ENCODE measurements at regions not wholly inside any gene's neighbourhood (a gene's known extent, or its start where the extent isn't known, plus 50 kb on each side); places are given as distances from the start of the nearest gene placed in this dataset.
"Not testable (repeated sequence)": the region's sequence is repeated elsewhere in the genome, so short reads cannot be mapped to it uniquely, and the experiment has no call there.

DNA sequence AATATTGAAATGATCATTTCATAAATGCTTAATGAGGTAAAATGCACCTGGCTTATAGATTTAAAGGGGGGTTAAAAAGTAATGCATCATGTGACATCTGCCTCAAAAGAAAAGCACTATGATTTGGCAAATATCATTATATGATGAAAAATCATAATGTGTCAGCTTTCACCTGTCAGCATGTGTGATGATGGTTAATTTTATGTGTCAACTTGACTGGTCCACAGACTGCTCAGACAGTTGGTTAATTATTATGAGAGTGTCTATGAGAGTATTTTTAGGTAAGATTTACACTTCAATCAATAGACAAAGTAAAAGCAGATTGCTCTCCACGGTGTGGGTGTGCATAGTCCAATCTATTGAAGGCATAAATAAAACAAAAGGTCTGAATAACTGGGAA is 1986.7 kb downstream of the PCDH7 start:
- ATAC-seq (no peak), DNase-seq (no peak)
- Histone ChIP-seq H3K4me1 (no peaks in the 10 kb centered on the region), H3K27me3 (no peaks in the 10 kb centered on the region), H3K4me3 (no peak overlapping the region), H3K27ac (no peak overlapping the region), H3K9me3 (peaks cover 0 to 4% (median 0%) of the 10 kb centered on the region in 11 donors), H3K36me3 (no peaks in the 10 kb centered on the region)
- intact Hi-C loops (cut with DNase I): no loop called here
- 49 to 50% methylated on average over 1 of the region's 1 CpG for WGBS, 2 donors
- TF ChIP-seq, protein P1, sequence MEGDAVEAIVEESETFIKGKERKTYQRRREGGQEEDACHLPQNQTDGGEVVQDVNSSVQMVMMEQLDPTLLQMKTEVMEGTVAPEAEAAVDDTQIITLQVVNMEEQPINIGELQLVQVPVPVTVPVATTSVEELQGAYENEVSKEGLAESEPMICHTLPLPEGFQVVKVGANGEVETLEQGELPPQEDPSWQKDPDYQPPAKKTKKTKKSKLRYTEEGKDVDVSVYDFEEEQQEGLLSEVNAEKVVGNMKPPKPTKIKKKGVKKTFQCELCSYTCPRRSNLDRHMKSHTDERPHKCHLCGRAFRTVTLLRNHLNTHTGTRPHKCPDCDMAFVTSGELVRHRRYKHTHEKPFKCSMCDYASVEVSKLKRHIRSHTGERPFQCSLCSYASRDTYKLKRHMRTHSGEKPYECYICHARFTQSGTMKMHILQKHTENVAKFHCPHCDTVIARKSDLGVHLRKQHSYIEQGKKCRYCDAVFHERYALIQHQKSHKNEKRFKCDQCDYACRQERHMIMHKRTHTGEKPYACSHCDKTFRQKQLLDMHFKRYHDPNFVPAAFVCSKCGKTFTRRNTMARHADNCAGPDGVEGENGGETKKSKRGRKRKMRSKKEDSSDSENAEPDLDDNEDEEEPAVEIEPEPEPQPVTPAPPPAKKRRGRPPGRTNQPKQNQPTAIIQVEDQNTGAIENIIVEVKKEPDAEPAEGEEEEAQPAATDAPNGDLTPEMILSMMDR (IDR thresholded peaks at IDR 0.05): no peak

DNA sequence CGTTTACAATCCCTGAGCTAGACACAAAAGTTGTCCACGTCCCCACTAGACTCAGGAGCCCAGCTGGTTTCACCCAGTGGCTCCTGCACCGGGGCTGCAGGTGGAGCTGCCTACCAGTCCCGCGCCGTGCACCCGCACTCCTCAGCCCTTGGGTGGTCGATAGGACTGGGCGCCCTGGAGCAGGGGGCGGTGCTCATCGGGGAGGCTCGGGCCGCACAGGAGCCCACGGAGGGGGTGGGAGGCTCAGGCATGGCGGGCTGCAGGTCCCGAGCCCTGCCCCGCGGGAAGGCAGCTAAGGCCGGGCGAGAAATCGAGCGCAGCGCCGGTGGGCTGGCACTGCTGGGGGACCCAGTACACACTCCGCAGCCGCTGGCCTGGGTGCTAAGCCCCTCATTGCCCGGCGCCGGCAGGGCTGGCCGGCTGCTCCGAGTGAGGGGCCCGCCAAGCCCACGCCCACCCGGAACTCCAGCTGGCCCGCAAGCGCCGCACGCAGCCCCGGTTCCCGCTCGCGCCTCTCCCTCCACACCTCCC is 1996.0 kb downstream of the PCDH7 start:
- intact Hi-C loops (cut with DNase I); ATAC-seq; DNase-seq; H3K36me3 ChIP-seq; H3K9me3 ChIP-seq; H3K27ac ChIP-seq; H3K27me3 ChIP-seq; H3K4me3 ChIP-seq; H3K4me1 ChIP-seq: not testable (repeated sequence)
- 75 to 79% methylated on average over 27 to 34 of the region's 42 CpGs for WGBS, 2 donors

DNA sequence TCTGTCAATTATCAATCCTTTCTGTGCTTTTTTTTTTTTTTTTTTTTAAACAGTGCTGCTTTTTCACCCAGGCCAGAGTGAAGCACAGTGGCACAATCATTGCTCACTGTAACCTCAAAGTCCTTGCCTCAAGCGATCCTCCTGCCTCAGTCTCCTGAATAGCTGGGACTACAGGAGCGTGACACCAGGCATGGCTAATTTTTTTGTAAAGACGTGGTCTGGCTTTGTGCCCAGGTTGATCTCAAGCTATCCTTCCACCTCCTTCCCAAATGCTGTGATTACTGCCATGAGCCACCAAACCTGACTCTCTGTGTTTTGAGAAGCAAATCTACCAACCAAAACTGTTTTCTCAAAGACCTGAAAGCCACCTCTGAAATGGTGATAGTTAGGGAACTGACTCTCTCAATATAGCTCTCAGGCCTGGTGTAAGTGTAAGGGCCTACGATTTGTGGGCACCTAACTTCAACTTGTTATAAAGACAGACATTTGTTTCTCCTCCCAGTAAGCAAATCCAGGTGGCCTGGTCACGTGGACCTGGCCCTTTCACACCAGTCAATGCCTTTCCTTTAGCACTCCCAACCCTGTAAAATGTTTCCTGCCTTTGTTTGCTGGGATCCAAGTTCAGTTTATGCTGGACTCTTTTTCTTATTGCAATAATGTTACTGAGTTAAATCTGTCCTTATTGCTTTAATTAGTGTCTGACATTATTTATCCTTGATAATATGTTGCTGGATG is 2015.9 kb downstream of the PCDH7 start:
- H3K9me3 ChIP-seq: peaks cover 0 to 8% (median 0%) of the 10 kb centered on the region in 11 donors
- no peak overlapping the region for H3K4me3 ChIP-seq
- intact Hi-C loops (cut with DNase I): no loop called here
- no peak overlapping the region for H3K27ac ChIP-seq
- H3K36me3 ChIP-seq: no peaks in the 10 kb centered on the region
- 63 to 68% methylated on average over 5 of the region's 5 CpGs for WGBS, 2 donors
- TF ChIP-seq, protein P1 (IDR thresholded peaks at IDR 0.05): no peak
- H3K4me1 ChIP-seq: no peaks in the 10 kb centered on the region
- DNase-seq (no peak), ATAC-seq (no peak)
- H3K27me3 ChIP-seq: no peaks in the 10 kb centered on the region

DNA sequence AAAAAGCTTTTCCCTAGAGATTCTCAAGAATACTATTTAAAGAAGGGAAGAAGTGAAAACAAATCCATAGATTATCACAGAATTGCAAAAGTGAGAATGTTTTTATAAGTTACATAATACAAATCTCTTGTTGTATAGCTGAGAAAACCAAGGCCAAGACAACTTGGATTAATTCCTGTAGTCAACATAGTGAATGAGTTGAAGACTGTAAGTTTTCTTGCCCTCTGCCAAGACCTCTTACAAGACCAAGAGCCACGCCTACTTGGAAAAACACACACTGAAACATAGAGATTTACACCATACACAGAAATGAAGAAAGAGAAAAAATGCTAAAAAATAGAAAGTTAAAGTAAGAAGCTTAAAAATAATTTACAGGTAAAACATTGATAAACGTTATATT is 2024.0 kb downstream of the PCDH7 start:
- WGBS, 2 donors: 62 to 74% methylated on average over 2 of the region's 2 CpGs
- no peaks in the 10 kb centered on the region for H3K4me1 ChIP-seq
- no peak for DNase-seq
- intact Hi-C loops (cut with DNase I): no loop called here
- no peak for ATAC-seq
- H3K4me3 ChIP-seq: no peak overlapping the region
- no peaks in the 10 kb centered on the region for H3K27me3 ChIP-seq
- H3K9me3 ChIP-seq: no peaks in the 10 kb centered on the region
- no peak overlapping the region for H3K27ac ChIP-seq
- H3K36me3 ChIP-seq: no peaks in the 10 kb centered on the region
- TF ChIP-seq, protein P1 (IDR thresholded peaks at IDR 0.05): no peak

DNA sequence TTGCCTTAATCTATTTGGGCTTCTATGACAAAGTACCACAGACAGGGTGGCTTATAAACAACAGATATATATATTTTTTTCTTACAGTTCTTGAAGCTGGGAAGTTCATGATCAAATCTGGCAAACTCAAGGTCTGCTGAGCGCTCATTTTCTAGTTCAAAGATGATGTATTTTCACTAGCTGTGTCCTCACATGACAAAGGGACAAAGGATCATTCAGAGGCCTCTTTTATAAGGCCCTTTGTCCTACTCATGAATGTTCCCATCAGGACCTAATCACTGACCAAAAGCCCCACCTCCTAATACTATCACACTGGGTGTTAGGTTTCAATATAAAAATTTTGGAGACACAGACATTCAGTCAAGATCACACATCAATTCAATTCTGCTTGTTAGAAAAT is 2025.2 kb downstream of the PCDH7 start:
- H3K36me3 ChIP-seq: no peaks in the 10 kb centered on the region
- TF ChIP-seq, protein P1 (IDR thresholded peaks at IDR 0.05): no peak
- no peaks in the 10 kb centered on the region for H3K4me1 ChIP-seq
- ATAC-seq (no peak), DNase-seq (no peak)
- WGBS, 2 donors: 82 to 93% methylated on average over 1 of the region's 1 CpG
- H3K4me3 ChIP-seq: no peak overlapping the region
- H3K27me3 ChIP-seq: no peaks in the 10 kb centered on the region
- no peaks in the 10 kb centered on the region for H3K9me3 ChIP-seq
- H3K27ac ChIP-seq: no peak overlapping the region
- intact Hi-C loops (cut with DNase I): no loop called here
